HL-60 (cell line): ENCODE measurements at regions not wholly inside any gene's neighbourhood (a gene's known extent, or its start where the extent isn't known, plus 50 kb on each side); places are given as distances from the start of the nearest gene placed in this dataset.
A peak's percentile ranks its signal among the peaks of the same experiment; 100 is the strongest.

Experiments
- DNase-seq, 2 experiments: peaks; one replicate each; pipeline ENCODE4 v3.0.0-alpha.2; 2010 to 2020; ENCODE audit warnings: low read depth in 1 of 2, low spot score in 1 of 2
- H3K27ac ChIP-seq: fragments of 250-450 bp; sonication (Bioruptor Pico); replicated peaks from 2 replicates; pipeline ENCODE4 v1.5.1; 2020; ENCODE audit warnings: mild to moderate bottlenecking, moderate library complexity
- H3K27me3 ChIP-seq: fragments of 250-450 bp; sonication (Bioruptor Pico); 2 replicates; pipeline ENCODE4 v1.5.1; 2021; ENCODE audit warnings: mild to moderate bottlenecking, moderate library complexity; ENCODE audit not compliant: insufficient read depth, poor library complexity, severe bottlenecking
- H3K4me3 ChIP-seq: replicated peaks from 2 replicates; pipeline ENCODE4 v1.5.1; 2011; ENCODE audit warnings: mild to moderate bottlenecking, control low read depth, low read length; ENCODE audit not compliant: insufficient read depth
- CTCF ChIP-seq: IDR thresholded peaks from one replicate; pipeline ENCODE4 v1.5.1; 2011; ENCODE audit warnings: low read length, control low read depth, inconsistent platforms; ENCODE audit not compliant: insufficient read depth
- GABPA ChIP-seq: IDR thresholded peaks from 2 replicates; pipeline ENCODE4 v1.6.1; 2012; ENCODE audit warnings: low read depth
- POLR2AphosphoS5 ChIP-seq: IDR thresholded peaks from 2 replicates; pipeline ENCODE4 v1.6.1; 2012; ENCODE audit warnings: low read depth
- SPI1 ChIP-seq: IDR thresholded peaks from 2 replicates; pipeline ENCODE4 v1.6.1; 2012; ENCODE audit warnings: low read depth, mild to moderate bottlenecking, borderline replicate concordance
- TF ChIP-seq, protein P1 (sequence below): IDR thresholded peaks from 2 replicates; pipeline ENCODE4 v1.6.1; 2012; ENCODE audit warnings: low read depth; ENCODE audit not compliant: insufficient replicate concordance

DNA sequence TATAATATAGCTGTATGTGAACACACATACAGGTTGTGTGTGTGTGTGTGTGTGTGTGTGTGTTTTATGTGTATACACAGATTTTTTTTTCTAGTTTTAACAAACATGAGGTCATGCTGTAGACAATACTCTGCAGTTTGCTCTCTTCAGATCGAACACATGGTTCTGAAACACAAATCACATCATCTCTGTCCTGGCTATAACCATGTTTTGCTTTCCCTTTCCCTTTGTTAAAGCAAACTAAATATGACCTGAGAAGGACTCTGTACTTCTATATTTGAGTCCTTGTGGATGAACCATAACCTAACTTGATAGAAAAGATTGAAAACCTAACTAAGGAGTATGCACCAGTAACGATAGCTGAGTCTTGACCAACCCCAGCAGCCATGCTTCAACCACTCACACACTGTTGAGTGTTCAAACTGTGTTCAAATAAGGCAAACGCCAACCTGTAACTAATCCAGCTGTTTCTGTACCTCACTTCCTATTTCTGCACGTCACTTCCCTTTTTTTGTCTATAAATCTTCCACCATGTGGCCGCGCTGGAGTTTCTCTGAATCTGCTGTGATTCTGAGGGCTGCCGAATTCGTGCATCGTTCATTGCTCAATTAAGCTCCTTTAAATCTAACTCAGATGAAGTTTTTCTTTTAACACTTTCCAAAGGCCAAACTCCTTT lies 303.8 kb downstream of the HS3ST3B1 start:
- Histone ChIP-seq H3K27me3 (no peaks in the 10 kb centered on the region), H3K4me3 (no peak overlapping the region), H3K27ac (peak overlapping the region; percentile 89)
- DNase-seq = peak; percentile 56 to 70
- TF ChIP-seq CTCF (no peak), SPI1 (peak; percentile 94), GABPA (peak; percentile 72), POLR2AphosphoS5 (no peak)
- TF ChIP-seq, protein P1, sequence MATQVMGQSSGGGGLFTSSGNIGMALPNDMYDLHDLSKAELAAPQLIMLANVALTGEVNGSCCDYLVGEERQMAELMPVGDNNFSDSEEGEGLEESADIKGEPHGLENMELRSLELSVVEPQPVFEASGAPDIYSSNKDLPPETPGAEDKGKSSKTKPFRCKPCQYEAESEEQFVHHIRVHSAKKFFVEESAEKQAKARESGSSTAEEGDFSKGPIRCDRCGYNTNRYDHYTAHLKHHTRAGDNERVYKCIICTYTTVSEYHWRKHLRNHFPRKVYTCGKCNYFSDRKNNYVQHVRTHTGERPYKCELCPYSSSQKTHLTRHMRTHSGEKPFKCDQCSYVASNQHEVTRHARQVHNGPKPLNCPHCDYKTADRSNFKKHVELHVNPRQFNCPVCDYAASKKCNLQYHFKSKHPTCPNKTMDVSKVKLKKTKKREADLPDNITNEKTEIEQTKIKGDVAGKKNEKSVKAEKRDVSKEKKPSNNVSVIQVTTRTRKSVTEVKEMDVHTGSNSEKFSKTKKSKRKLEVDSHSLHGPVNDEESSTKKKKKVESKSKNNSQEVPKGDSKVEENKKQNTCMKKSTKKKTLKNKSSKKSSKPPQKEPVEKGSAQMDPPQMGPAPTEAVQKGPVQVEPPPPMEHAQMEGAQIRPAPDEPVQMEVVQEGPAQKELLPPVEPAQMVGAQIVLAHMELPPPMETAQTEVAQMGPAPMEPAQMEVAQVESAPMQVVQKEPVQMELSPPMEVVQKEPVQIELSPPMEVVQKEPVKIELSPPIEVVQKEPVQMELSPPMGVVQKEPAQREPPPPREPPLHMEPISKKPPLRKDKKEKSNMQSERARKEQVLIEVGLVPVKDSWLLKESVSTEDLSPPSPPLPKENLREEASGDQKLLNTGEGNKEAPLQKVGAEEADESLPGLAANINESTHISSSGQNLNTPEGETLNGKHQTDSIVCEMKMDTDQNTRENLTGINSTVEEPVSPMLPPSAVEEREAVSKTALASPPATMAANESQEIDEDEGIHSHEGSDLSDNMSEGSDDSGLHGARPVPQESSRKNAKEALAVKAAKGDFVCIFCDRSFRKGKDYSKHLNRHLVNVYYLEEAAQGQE = peak; percentile 56

GRCh38 chr17:14596224-14596623 lies 295.3 kb downstream of the HS3ST3B1 start:
- no peak for TF ChIP-seq CTCF
- no peak for TF ChIP-seq SPI1
- TF ChIP-seq, protein P1 = no peak
- TF ChIP-seq GABPA = no peak
- no peak for TF ChIP-seq POLR2AphosphoS5

GRCh38 chr17:14595656-14596055 lies 294.8 kb downstream of the HS3ST3B1 start:
- H3K4me3 ChIP-seq = no peak overlapping the region
- TF ChIP-seq CTCF = no peak
- H3K27me3 ChIP-seq = no peaks in the 10 kb centered on the region
- H3K27ac ChIP-seq = no peak overlapping the region
- DNase-seq = no peak

More at GRCh38 chr17:14596224-14596623, 295.3 kb downstream of the HS3ST3B1 start:
- Histone ChIP-seq H3K27me3 (no peaks in the 10 kb centered on the region), H3K4me3 (no peak overlapping the region), H3K27ac (no peak overlapping the region)
- no peak for DNase-seq

- DNase-seq = no peak
These were observed 293.8 kb downstream of the HS3ST3B1 start for GRCh38 chr17:14594690-14595089.

More at GRCh38 chr17:14594690-14595089, 293.8 kb downstream of the HS3ST3B1 start:
- TF ChIP-seq GABPA (no peak), SPI1 (no peak), CTCF (no peak)
- H3K4me3 ChIP-seq = no peak overlapping the region
- no peak overlapping the region for H3K27ac ChIP-seq
- H3K27me3 ChIP-seq = no peaks in the 10 kb centered on the region
